GM18951 (cell line): ENCODE measurements at regions not wholly inside any gene's neighbourhood (a gene's known extent, or its start where the extent isn't known, plus 50 kb on each side); places are given as distances from the start of the nearest gene placed in this dataset.

Experiments
- POLR2A ChIP-seq: IDR thresholded peaks from 4 replicates; pipeline ENCODE4 v1.6.1; 2011; ENCODE audit warnings: mild to moderate bottlenecking; ENCODE audit not compliant: insufficient read length, insufficient read depth; ENCODE audit errors: extremely low read depth
- in situ Hi-C: fragments of 300-500 bp; cut with MboI; formaldehyde crosslinking; loops from one replicate; pipeline ENCODE4 v1.12.0; 2022; ENCODE audit warnings: low sequenced_read_pairs, mixed read lengths, inconsistent platforms; ENCODE audit not compliant: unreplicated experiment

GRCh38 chr14:100467046-100467750, 120.0 kb downstream of the BEGAIN start:
- in situ Hi-C loops = no loop called here
- TF ChIP-seq POLR2A = no peak

GRCh38 chr14:100467939-100468338, 119.3 kb downstream of the BEGAIN start:
- TF ChIP-seq POLR2A = no peak
- in situ Hi-C loops = no loop called here

GRCh38 chr14:100468557-100468956, 118.7 kb downstream of the BEGAIN start:
- no peak for TF ChIP-seq POLR2A

GRCh38 chr14:100469632-100470522, 117.3 kb downstream of the BEGAIN start:
- no peak for TF ChIP-seq POLR2A
- in situ Hi-C loops = no loop called here

More at GRCh38 chr14:100468557-100468956, 118.7 kb downstream of the BEGAIN start:
- in situ Hi-C loops = no loop called here

GRCh38 chr14:100470523-100470897, 116.7 kb downstream of the BEGAIN start:
- TF ChIP-seq POLR2A = no peak
- in situ Hi-C loops = no loop called here

GRCh38 chr14:100471441-100472093, 115.7 kb downstream of the BEGAIN start:
- in situ Hi-C loops = no loop called here
- TF ChIP-seq POLR2A = no peak

GRCh38 chr14:100472094-100472455, 115.1 kb downstream of the BEGAIN start:
- in situ Hi-C loops = no loop called here
- no peak for TF ChIP-seq POLR2A

GRCh38 chr14:100472491-100472890, 114.7 kb downstream of the BEGAIN start:
- in situ Hi-C loops = no loop called here
- TF ChIP-seq POLR2A = no peak

GRCh38 chr14:100473249-100473648, 114.0 kb downstream of the BEGAIN start:
- TF ChIP-seq POLR2A = no peak
- in situ Hi-C loops = no loop called here

GRCh38 chr14:100474196-100474595, 113.0 kb downstream of the BEGAIN start:
- in situ Hi-C loops = no loop called here

GRCh38 chr14:100475268-100475667, 111.9 kb downstream of the BEGAIN start:
- in situ Hi-C loops = no loop called here
- no peak for TF ChIP-seq POLR2A

More at GRCh38 chr14:100474196-100474595, 113.0 kb downstream of the BEGAIN start:
- no peak for TF ChIP-seq POLR2A

- TF ChIP-seq POLR2A = no peak
- in situ Hi-C loops = no loop called here
These were observed 111.0 kb downstream of the BEGAIN start for GRCh38 chr14:100476012-100476822.
